GM19023 (cell line): ENCODE measurements at regions not wholly inside any gene's neighbourhood (a gene's known extent, or its start where the extent isn't known, plus 50 kb on each side); places are given as distances from the start of the nearest gene placed in this dataset.
"Not testable (repeated sequence)": the region's sequence is repeated elsewhere in the genome, so short reads cannot be mapped to it uniquely, and the experiment has no call there.

Experiments used
- ATAC-seq: cut with Tn5 transposase; IDR thresholded peaks from one replicate; pipeline ENCODE4 v1.9.1; 2021; ENCODE audit warnings: mild to moderate bottlenecking, moderate library complexity; ENCODE audit not compliant: unreplicated experiment

DNA sequence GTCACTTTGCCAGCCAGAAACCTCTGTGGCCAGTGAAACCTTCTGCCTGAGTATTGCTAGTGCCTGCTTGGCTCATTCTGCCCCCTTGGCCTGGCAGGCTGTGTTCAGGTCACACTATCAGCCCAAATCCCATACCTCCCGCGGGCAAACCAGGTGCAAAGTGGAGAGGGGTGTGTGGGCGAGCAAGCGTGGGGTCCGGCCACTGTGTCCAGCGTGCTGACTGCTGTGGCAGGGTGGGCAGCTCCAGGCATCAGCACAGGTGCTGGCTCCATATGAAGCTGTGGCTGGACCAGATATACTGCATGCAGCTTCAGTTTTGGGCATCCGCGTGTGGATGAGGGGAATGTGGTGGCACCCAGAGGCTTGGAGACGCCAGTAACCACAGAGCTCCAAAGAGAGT is 576.5 kb upstream of the EDIL3 start:
- no peak for ATAC-seq

DNA sequence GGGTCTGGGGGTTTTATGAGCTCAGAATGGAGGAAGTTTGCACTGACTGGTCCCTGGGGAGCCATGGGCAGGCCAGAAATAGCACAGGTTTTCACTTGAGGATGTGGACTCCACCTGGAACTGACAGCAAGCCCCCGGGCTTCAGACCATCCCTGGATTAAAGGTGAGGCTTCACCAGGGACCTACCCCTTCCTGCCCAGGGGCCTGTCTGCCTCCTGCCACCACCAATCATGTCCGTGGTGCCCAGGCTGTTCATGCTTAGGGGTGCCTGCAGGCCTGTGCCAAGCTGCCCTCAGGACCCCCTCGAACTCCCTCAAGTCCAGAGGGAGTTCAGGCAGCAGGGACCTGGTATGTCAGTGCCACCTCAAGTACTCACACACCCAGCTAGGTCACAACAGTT is 577.2 kb upstream of the EDIL3 start:
- ATAC-seq: no peak

DNA sequence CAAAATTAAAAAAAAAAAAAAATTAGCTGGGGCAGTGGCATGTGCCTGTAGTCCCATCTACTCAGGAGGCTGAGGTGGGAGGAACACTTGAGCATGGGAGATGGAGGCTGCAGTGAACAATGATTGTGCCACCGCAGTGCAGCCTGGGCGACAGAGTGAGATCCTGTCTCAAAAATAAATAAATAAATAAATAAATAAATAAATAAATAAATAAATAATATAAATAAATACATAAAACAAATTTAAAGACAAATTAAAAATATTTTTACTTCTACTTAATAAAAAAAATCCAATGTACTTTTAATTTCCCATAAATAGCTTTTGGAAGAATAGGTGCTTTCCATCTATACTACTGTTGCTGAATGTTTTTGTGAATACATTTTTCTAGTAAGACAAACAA is 598.4 kb upstream of the EDIL3 start:
- ATAC-seq: no peak

DNA sequence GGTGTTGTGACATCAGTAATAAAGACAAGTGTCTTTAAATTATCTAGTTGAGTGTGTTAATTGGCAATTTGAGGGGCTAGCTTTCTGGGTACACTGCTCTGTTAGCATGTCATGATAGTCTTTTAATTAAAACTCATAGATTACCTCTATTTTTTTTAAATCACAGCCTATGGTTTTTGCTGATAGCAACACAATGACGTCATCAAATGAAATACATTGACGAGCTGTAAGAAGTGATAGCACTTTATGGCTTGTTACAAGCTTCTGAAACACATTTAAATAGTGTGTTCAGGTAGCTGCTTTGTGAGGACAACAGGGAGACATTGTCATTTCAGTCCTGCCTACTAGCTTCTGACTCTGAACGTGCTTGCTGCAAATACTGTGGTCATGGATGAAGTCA is 600.5 kb upstream of the EDIL3 start:
- ATAC-seq: no peak

DNA sequence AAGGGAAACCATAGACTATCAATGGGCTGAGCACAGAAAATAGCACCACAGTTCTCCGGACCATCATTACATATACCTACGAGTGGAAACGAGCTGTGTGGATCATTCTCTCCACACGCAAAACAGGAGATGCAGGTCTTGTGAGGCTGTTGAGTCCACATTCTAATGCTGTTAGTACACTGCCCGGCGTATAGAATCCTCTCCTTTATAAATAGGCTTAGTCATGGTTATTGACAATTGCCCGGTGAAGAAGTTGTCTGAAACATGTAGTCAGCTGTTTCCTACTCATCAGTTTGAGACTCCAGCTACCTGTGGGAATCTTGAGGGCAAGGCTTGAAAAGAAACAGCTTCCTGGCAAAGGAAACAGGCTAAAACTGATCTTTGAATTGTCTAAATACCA is 602.0 kb upstream of the EDIL3 start:
- no peak for ATAC-seq

DNA sequence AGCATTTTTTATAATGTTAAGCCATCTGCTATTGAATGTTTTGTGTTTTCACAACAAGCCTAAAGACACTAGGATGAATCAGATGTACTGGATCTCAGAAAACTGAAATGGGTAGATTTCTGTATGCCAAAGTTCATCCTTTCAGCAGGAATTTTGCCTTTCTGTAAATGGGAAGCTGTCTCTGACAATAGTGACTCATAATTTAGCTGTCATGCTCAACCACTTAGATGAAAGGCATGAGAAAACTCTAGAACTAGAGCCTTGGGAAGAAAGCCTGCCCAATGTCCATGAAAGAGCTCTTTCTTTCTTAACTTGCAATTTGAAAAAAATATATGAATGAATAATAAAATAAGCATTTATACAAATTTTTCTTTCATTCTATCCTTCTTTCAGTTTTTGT is 616.0 kb upstream of the EDIL3 start:
- ATAC-seq: no peak

DNA sequence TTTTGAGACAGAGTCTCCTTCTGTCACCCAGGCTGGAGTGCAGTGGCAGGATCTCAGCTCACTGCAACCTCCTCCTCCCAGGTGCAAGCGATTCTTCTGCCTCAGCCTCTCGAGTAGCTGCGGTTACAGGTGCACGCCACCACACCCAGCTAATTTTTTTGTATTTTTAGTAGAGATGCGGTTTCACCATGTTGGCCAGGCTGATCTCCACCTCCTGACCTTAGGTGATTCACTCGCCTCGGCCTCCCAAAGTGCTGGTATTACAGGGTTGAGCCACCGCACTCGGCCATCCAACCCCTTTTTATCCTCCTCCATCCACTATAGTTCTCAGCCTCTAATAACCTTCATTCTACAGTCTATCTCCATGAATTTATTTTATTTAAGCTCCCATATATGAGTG is 617.3 kb upstream of the EDIL3 start:
- ATAC-seq: not testable (repeated sequence)

DNA sequence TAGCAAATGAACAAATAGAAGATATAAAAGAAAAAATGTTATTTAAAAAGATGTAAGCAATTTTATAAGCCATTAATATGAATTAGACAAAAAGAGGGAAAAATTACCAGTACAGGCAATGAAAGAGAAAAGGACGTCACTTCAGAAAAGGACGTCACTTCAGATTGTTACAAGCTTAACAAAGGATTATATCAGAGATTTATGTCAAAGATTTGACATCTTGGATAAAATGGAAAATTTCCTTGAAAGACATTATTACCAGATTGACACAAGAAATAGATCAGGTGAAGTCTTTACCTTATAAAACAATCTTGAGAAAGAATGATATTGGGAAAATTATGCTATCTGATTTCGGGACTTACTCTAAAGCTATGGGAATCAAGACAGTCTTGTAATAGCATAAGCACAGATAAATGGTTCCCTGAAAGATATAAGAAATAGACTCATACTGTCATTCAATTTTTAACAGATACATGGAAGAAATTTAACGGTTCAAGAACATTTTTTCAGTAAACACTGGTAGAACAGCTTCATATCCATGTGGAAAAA is 625.4 kb upstream of the EDIL3 start:
- no peak for ATAC-seq

DNA sequence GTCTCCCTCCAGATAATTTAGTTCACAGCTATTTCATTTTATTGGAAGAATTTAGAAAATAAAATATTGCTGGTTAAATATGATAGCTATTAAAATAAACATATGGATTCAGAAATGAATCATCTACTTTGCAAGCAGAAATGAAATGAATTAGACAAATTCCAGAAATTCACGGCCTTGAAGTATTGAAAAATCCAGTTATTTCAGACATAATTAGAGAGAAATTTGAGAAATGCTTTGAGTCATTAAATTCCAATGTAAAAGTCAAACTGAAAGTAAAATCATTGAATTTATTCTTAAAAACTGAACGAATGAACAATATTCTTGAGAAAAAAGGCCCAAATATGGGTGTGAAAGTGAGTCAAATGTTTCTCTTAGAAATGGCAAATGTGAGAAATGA is 632.6 kb upstream of the EDIL3 start:
- ATAC-seq: no peak

DNA sequence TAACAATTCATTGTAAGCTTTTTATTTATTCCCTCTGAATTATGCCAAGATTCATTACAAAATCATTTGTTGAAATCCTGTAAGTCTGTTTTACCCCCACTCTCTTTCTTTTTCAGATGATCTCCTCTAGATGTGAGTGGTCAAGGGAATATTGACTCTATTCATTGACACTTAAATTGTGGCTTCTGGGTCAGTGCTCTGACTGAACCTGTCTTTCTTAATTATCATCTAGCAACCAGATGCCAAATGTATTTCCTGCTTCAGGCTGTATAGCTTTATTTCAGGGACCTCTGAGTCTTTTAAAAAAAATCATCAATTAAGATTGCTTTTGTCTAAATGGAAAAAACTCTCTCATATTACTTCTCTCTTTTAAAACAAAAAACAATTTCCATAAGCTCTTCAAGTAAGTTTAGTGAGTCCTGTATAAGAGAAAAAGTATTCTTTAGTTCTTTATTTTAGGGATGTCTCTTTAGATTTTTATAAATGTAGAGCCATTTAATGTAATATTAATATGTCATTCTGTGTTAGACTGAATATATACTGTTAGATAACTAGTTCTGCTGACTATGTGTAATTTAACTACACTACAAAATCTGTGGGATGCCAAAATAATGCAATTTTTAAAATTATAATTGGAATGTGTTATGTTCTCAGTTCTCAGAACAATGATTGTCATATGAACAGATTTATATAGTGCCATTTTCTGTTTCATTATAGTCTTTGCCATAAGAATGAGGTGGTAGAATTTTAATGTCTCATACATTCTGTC is 645.8 kb upstream of the EDIL3 start:
- ATAC-seq: no peak

DNA sequence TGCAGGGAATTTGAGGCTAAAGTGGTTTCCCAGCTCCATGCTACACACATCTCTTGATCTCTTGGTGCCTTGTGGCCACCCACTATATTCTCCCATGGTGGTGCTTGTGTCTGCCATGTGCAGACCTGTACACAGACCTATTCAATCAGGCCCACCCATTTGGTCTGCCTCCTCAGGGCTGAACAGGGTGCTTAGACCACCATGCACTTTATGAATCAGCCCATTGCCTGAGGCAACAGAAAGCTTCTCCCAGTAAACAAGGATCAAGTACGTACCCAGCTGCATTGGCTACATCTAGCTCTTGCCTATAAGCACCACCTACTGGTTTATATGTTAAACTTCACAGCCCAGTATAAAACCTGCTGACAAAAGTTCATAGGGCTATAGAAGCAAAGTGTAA is 664.3 kb upstream of the EDIL3 start:
- no peak for ATAC-seq

DNA sequence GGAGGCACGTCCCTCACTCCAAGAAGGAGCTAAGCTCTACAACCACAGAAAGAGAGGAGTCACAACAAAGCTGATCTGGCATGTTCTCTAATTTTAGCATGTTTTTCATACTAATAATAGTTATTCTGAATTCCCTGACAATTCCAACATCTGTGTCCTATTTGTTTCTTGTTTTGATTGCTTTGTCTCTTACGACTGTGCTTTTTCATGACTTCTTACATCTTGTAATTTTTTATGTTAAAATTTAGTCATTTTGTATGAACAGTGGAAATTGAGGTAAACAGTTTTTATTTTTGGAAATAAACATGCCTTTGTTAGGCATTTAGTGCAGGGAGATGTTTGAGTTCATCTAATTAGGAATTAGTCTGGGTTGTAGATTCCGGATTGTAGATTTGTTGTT is 668.1 kb upstream of the EDIL3 start:
- no peak for ATAC-seq

DNA sequence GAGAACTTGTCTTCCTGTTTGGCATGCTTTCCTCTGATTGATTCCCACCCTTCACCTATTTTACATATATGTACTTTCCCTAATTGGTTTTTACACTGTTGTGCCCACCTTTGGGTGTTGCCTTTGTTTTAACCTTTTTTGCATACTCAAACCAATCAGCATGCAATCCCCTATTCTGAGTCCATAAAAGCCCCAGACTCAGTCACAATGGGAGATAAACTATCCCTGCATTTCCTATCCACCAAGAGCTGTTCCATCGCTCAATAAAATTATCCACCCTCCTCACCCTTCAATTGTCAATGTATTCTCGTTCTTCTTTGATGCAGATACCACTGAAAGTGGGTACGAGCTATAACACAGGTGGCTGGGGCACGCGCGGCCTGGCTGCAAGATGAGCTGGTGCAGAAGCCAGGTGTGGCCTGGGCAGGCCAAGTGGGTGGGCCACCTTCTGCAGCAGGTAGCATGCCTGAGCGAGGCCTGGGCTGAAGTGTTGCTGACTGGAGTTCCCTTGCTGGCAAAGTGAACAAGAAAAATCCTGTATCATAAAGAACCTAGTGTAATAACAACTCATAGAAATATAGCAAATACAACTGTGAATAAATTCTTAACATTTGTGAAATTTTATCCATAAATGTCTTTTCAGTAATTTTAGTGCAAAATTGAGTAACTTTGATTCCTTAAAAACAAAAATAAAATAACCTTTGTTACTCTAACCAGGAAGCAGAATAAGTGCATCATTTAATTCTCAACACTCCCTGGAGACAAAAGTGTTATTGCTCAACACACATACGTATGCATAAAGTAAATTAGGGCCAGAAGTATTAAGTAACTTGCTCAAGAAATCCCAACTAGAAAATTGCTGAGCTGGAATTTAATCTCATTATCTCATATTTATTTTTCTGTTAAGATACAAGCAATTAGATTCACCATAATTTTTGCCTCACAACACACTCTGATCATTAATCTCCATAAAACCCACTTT is 685.3 kb upstream of the EDIL3 start:
- no peak for ATAC-seq

DNA sequence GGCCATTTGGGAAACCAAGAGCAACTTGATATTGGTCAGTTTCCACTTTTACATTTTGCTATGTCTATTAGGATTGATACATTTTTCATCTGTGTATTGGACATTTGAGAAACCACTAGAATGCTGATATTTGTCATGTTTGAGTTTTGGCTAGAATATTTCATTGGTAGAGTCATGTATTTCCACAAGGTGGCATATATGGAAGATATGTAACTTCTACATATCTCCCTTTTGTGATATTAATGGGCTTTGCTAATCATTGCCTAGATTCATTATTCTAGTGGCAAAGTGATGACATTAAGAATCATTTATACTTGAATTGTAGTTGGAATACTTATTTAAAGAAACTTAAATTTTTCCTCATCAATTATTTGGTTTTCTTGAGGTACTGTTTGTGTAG is 692.9 kb upstream of the EDIL3 start:
- ATAC-seq: no peak

DNA sequence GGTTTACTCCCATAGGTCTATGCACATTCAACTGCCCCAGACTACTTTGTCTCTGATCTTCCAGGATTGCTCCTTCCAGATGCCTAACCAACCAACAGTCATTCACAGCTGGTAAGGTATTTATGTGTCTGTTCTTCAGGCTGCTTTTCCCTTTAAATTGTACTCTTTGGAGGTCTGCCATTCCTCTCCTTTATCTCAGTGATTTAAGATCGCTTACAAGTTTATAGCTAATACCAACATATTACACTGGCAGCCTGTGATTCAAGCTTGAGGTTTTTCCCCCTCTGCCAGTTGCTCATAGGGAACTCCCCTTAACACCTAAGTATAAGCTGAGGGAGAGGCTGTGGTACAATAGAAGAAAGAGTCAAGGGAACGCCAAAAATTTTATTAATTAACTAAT is 711.7 kb upstream of the EDIL3 start:
- no peak for ATAC-seq

DNA sequence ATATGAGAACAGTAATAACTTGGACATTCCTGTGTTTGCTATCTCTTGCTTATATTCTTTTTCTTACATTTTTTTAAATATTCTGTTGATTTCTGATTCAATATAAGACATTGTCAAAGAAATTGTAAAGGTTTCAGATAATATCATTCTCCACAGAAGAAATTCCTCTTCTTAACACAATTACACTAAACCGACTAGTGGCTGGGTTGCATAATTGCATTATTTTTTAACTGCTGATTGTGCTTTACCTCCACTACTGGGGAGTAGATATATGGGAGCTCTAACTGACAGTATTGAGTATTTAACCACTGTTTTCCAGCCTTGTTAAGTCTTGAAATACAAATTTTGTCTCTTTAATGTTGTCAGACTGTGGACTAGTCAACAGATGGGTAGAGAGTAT is 723.8 kb upstream of the EDIL3 start:
- no peak for ATAC-seq

DNA sequence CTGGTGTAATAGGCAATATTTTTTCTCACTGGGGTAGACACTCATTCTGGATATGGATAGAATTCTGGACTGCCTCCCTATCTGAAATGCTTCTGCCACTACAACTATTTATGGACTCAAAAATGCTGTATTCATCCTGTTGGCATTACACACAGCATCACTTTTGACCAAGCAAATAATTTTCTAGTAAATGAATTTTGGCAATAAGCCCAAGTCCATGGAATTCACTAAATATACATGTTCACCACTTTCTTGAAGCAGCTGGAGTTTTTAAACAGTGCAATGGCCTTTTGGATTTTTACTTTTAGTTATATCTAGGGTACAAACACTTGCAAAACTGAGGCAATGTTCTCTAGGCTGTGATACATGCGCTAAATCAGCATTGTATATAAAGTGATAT is 724.9 kb upstream of the EDIL3 start:
- no peak for ATAC-seq

DNA sequence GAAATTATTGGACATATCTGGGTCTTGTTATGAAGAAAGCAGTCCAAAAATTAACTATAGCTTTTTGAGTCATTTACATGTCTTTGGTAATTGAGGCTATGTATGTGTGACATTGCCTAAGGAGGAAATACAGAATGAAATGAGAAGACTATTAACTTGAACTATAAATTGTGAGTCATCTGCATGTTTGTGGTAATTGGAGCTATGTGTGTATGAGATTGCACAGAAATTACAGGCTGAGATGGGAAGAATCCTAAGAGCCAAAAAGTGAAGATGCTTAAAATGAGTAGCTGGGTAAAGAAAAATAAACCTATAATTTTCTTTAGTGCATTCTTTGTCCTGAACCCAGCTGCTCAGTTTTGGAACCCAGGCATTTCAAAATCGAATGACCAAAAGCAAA is 747.6 kb upstream of the EDIL3 start:
- ATAC-seq: no peak

DNA sequence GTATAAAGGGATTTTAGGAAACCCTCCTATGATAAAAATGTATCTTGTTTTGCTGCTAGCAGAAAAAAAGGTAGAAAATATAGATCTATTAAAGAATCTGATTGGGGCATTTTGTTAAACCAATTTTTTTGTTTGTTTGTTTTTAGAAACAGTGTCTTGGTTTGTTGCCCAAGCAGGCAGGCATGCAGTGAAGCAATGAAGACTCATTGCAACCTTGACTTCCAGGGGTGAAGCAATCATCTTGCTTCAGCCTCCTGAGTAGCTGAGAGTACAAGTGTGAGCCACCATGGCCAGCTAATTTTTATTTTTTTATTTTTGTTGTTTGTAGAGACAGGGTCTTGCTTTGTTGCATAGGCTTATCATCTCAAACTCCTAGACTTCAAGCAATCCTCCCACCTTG is 755.8 kb upstream of the EDIL3 start:
- ATAC-seq: no peak

DNA sequence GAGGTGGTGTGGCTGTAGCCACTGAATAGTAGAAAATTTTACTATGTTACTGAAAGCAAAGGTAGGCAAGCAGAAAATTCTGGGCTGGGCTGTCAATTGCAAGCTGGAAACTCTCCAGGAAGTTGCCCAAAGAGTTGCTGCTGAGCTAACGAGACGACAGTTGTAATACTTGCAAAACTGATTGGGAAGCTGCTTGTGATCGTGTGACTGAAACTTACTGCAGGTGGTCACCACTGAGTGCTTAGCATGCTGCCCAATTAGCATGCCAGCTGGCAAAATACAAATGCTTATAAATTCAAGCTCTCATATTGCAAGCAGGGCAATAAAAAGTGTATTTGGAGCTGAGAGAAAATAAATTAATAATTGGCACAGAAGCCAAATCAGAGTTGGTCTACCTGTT is 758.5 kb upstream of the EDIL3 start:
- no peak for ATAC-seq

DNA sequence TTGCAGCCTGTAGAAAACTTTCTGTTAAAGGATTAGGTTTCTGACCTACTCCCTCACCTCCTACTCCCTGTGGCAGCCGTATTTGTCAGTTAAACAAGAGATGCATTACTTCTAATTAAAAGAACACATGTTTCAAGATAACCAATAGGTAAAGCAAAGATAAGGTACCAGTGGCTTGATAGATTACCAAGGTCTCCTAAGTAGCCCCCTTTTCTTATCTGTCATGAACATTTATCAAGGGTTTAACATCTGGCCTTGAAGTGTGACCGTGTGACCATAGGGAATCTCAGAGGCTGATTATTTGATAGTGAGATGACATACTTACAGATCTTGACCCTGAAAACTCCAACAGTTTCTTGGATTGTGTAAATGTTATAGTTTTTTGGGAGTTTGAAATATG is 764.0 kb upstream of the EDIL3 start:
- no peak for ATAC-seq

DNA sequence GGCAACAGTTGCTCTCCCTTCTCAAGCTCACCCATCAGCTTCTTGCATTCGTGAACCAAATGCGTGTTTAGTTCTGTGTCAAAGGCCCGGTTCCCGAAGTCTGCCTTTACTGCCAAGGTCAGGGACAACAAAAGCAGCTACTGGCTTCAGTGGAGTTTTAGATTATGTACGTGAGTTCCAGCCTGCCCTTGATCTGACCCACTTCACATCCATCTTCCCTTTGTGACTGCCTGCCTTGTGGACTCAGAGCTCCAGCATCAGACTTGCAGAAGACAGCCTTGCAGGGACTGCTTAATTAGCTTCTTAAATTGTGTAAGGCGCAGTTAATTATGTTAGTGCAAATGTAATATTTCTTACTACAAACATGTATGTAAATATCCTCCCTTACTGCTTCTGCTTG is 774.7 kb upstream of the EDIL3 start:
- no peak for ATAC-seq
